ENCODE measurements at regions not wholly inside any gene's neighbourhood (a gene's known extent, or its start where the extent isn't known, plus 50 kb on each side); places are given as distances from the start of the nearest gene placed in this dataset.
A peak's percentile ranks its signal among the peaks of the same experiment; 100 is the strongest.

DNA sequence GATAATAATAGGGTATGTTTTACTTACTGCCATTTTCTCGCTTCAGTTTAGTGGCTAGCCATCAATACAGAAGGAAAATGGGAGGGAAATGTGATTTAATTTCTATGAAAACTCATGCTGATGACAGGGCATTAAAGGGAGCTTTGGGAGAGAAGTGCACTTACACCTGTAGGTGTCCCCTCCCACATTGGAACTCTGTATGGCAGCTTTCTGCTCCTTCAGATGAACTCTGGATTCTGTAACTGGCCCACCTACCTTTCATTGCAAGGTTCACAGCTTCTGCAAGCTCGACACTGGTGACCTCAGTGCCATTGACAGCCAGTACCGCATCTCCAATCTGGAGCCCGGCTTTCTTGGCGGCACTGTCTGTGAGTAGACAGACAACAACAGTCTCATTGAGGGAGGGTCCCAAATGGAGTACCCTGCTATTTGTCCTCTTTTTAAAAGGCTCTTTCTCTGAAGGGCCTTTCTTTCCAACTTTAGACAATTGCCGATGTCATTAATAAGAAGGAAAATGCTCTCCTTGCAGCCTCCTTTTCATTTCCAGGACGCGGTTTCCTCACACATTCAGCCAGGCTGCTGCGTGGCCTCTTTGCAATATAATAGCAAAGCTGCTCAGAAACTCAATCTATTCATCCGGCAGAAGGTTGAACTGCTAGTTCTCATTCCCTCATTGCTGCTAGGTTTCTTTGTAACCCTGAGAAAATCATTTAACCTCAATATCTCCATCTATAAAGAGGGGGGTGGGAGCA is 63.6 kb downstream of the NUDT12 start:
- DNase-seq (ENCODE audit: low spot score) = no peak

DNA sequence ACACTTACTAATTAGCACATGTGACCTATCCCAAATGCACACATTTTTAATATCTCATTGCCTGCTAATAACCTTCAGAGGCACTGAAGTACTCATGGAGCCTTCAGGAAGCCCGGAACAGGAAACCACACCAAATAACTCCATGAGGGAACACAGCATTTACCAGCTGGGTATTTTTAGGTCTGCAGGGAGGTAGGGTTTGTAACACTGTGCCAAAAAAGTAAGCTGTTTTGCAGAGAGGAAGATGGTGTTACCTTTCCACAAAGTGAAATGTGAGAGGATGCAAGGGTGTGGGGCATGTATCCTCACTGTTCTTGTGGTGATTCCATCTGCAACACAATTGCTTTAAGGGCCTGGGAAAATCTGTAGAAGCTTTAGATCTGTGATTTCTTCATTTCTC is 64.4 kb downstream of the NUDT12 start:
- no peak for DNase-seq (ENCODE audit: low spot score)

DNA sequence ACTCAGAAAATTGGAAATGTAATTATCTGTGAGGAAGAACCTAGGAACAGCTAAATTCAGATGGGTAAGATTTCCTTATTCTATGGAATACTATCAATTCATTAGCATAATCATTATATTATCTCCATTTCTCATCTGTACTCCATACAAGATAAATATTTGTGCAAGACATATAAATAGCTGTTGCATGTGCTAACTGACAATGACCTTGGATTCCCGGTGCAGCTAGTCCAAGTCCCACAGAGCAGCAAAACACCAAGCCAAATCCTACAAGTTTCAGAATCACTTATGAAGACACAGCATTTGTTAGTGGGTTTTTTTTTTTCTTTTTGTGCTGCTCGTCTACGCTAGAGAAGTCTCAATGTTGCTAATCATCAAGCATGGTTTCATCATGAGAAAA is 64.8 kb downstream of the NUDT12 start:
- no peak for DNase-seq (ENCODE audit: low spot score)

DNA sequence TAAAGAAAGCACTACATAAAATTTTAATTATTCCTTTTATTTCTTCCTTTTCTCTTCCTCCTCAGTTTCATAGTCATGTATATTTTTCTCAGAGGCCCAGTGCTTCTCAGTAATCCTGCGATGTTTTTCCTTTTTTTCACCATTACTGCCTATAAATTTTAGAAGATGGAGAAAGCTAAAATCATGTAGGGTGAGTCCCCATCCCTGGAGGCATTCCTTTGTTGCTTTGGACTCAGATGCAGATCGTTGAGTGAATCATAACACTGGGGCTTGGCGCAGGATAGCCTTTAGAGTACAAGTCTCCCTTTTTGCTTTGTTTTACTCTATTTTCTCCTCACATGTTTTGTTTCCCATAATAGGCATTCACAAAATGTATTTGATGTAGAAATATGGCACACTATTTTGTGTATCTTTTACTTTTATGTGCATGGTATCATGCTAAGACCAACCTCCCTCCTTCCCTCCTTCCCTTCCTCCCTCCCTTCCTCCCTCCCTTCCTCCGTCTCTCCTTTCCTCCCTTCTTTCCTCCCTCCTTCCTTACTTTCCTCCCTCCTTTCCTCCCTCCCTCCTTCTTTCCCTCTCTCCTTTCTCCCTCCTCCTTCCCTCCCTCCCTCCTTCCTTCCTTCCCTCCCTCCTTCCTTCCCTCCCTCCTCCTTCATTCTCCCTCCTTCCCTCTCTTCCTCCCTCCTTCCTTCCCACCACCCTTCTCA is 72.4 kb downstream of the NUDT12 start:
- no peak for DNase-seq (ENCODE audit: low spot score)

DNA sequence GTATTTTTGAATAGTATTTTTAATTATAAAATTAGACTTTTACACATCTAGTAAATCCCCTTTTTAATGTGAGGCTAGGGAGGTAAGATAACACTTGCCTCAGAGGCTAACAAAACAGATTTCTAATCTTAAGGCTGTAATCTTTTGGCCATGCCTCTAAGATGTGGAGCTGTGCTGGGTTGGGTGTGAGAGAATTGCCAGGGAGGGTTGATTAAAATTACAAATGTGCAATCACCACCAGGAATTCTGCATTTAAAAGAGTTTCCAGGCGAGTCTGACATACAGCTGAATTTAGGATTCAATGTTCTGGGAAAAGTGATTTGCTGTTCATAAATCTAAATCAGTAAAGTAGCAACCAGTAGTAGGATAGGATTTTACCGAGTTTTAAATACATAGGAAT is 73.3 kb downstream of the NUDT12 start:
- DNase-seq (ENCODE audit: low spot score) = no peak

DNA sequence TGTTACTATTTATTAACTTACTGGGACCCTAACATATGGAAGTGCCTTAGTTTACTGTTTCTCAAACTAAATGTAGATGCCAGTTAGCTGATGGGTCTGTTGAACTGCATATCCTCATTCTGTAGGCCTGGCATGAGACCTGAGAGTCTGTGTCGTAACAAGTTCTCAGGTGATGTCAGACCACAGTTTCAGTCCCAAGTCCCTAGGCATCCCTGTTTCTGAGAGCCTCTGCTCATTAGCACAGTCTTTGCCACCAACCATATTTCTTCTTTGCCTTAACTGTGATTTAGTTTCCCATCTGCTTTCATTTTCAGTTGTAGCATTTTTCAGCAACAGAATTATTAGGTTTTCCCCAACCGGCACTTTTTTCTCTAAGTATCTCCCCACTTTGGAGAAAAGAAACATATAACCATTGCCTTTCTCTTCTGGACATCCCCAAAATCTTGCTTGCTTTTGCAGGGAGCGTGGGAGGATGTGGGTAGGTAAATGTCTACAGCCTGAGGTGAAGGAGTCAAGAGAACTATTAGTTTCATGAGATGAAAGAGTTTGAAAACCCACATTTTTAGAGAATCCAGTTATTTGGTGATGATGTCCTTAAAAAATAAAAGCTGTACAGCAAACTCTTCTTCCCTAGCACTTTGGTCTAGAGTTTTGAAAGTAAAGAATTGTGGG is 74.6 kb downstream of the NUDT12 start:
- DNase-seq (ENCODE audit: low spot score) = no peak

DNA sequence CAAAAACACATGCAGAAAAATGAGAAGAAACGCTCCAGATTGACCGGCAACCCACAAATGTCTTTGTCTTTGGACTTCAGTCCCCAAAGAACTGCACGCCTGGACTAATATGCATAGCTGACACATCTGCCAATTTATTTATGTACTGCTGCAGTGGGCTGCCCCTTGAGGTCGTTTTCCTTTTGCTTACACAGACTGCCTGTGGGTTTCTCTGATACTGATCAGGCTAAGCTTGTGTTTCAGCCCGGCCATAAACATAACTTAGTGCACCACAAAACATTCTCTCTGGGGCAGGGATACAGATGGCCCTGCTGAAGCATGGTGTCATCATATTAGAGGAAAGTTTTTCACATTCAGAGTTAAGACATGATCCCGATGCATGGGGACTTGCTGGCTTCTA is 75.4 kb downstream of the NUDT12 start:
- no peak for DNase-seq (ENCODE audit: low spot score)

DNA sequence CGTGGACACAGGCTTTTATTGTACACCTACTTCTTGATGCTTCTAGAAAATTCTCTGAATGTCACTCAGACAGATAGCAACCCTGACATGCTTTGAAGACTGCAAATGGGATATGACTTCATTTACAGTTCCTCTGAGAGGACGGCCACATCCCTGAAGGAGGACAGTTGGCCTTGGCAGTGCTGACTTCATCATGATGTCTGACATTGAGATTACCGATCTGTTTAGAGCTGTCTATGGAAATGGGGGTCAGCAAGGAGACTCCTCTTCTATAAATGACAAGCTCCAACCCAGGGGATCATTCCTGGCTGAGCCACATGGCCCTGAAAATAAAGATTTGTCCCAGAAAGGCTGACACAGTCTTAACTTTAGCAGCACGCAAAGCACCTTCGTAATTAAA is 75.8 kb downstream of the NUDT12 start:
- DNase-seq (ENCODE audit: low spot score) = no peak

DNA sequence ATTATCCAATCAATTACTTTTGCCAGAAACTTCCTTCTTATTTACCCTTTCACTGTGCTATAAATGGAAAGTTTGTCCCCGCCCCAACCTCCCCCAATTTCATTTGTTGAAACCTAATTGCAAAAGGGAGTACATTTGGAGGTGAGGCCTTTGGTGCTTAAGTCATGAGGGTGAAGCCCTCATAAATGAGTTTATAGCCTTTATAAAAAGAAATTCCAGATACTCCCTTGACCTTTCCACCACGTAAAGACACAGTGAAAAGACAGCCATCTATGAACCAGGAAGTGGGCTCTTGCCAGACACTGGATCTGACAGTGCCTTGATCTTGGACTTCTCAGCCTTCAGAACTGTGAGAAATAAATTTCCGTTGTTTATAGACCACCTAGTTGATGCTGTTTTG is 82.3 kb downstream of the NUDT12 start:
- no peak for DNase-seq (ENCODE audit: low spot score)

DNA sequence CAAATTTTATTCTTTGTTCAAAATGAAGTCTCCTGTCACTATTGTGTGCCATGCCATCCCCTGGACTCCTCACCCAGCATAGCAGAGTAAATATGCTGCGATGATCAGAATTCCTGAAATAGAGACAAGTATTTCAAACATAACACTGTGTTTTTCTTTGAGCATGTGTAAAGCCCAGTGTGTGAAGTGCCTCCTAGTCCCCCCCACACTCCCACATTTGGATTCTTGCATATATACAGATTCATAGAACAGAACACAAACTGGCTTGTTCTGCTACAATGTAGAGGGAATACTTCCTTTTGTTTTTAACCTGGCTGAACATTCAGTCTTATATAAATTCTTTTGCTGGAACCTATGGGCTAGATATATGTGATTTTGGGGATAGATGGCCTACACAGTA is 84.9 kb downstream of the NUDT12 start:
- no peak for DNase-seq (ENCODE audit: low spot score)

DNA sequence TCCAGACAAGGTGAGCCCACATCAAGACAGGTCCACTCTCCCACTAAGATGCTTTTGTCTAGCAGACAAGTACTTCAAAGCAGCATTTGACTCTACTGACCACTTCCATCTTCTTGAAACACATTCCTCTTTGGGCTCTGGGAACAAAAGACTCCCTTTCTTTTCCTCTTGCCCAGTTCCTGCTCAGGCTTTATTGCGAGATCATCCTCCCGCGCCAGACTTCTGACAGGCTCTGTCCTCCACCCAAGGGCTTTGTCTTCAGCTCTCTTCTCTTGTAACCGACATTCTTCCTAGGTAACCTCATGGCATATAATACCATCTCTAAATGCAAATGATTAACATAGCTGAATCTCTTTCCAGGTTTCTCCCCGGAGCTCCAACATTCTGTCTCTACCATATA is 85.8 kb downstream of the NUDT12 start:
- no peak for DNase-seq (ENCODE audit: low spot score)

DNA sequence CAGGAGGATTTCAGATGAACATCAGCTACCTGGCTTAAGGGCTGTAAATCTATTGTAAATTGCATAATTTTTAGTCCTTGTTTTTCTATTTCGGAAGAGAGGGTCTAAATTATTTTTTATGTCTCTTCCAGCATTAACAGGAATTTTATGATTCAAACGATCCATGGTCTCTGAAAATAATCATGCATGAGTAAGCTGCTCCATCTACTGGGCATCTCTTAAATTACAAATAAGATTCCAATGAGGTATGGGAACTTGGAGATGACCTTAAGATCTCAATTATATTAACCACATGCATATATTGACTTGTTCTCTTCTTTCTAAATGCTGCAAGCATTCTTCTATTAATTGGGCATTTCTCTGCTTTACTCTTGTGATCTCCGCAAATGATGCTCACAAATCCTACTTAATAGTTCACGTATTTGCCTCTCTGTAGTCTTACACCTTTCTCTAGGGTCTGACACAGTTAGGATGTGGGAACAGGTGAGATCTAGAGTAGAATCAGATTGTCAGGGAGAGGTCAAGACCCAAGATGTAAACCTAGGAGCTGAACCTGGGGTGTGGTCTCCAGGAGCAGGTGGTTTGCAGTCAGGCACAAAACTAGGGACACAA is 86.9 kb downstream of the NUDT12 start:
- peak; percentile 59 for DNase-seq (ENCODE audit: low spot score)

DNA sequence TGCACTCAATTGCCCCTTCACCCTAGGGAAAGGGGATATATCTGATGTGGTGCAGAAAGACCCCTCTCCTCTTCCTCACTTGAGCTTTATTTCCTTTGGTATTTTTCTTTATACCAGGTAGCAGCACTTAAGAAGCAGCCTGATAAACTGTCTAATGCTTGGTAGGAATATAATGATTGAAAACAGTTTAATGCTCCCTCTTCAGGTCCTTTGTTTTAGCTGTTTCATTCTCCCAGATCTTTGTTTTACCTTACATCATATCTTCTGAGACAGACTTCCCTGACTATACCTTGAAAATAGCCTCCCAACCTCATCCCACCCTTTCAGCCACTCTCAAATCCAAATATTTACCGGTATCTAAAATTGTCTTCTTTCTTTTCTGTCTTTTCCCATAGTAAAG is 87.9 kb downstream of the NUDT12 start:
- no peak for DNase-seq (ENCODE audit: low spot score)

DNA sequence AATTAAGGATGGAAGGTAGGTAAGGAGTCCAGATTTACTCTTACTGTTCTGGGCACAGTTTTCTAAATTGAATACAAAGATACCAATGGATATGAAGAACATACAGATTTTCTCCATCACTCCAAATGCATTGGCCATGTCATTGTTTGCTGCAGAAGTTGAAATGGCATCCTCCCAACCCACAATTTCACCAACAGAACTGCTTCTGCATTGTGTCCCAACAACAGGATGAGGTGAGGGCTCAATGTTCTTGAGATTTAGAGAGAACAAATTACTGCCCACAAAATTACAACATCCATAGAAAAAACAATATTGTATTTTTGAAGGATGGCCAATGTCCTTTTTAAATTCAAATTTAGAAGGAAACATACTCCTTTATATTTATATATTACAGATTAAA is 88.9 kb downstream of the NUDT12 start:
- DNase-seq (ENCODE audit: low spot score) = no peak

DNA sequence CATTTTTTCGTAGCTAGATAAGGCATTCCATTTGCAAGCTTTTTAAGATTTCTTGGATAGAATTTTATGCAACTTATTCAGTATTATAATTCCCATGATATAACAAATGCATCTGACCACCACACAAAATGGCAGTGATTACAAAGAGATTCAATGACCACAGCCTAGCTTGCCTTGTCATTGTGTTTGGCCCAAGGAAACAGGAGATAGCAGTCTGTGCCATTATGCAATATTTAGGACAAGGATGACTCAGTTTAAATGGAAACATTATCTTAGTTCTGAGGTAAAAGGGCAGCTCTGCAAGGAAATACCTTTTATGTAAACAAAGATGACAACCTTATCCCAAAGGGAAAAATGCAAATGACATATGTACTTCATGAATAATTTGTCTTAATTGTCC is 89.8 kb downstream of the NUDT12 start:
- DNase-seq (ENCODE audit: low spot score) = no peak

DNA sequence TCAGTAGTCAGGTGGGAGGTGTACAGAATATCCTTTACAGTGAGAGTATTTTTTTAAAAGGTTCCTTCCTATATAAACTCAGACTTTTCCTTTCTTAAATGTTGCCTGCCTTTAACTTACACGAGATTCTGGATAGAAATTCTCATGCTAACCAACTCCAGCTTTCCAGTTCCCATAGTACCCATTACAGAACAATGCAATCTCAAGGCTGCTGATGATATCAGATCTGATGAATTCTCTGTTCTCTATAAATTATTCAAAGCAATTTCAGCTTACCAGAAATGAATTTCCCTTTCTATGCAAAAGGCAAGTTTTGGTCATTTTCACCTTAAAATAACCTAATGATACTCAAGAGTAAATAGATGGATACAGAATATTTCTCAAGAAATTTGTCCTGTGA is 90.3 kb downstream of the NUDT12 start:
- no peak for DNase-seq (ENCODE audit: low spot score)

DNA sequence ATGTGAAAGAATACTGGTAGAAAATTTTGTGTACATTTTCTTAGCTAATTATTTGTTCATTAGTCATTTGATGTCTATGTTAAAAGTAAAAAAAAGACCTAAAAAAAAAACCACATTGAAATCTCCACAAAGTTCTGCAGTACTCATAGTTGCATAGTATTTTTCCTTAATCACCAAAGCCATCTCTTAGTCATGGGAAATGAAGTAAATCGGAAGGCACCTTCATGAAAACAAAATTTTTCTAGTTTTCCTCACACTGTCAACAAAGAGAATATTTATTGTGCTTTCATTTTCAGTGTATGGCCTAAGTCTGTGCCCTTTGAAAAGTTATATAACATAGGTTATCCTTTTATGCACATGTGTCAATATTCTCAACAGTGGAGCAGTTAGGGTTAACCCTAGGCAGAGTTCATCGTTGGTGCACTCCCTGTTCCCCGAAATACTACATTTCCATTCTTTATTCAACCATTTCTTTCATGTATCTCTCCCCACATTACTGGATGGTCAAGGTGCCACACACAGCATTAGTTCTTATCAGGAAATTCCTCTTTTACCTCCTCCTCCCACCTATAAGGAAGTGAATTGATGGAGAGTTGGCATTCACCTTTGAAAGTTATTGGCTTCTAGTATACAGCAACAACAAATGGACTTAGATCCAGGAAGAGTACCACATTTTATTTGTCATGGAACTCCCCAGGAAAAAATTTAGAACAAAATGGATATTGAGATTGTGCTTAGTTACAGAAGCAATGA is 93.1 kb downstream of the NUDT12 start:
- DNase-seq (ENCODE audit: low spot score) = no peak

DNA sequence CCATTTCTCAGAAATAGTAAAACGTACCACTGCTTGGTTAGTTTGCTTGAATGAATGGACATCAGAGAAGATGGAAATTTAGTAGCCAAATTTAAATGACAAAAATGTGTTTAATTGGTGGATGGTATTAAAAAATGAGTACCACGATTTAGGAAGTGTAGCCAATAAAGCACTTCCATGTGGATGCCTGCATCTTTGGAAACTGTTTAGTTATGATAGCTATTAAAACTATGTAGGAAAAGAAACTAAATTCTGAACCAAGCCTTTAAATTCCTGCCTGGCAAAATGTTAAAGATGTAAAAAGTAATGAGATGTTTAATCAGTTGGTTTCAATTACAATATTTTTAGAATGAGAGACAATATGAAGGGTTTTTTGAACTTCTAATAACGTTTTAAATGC is 94.8 kb downstream of the NUDT12 start:
- no peak for DNase-seq (ENCODE audit: low spot score)

DNA sequence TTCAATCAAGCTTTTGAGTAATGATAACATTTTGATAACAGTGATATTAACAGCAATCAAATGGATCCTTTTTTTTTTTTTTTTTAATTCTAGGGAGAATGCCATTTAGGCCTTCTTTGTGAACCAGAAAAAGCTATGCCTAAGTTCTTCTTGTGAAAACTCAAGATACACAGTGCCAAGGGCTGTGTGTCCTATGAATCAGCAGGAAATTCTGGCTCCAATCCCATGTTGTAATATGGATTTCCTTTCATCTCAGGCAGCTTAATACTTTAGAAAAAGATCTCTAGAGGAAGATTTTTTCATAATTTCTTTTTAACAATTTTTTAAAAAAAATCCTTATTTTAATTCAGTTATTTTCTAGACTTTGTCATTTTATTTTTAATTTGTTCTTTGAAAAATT is 96.1 kb downstream of the NUDT12 start:
- DNase-seq (ENCODE audit: low spot score) = no peak

DNA sequence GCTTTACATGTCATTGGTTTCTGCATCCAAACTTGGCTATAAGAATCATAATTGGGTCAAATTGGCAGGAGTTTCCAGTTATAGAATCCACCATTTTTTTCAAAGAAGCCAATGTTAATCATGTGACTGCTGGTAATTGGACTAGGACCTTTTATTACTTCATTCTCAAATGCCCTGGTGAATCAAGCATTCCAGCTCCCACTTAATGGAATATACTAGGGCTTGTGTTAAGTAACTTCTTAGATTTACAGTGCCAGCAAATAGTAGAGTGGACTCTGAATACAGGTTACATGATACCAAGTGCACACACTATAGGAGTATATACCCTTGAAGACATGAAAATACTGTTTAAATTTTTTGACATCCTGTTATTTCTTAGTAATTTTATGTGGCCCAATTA is 96.7 kb downstream of the NUDT12 start:
- DNase-seq (ENCODE audit: low spot score) = no peak

DNA sequence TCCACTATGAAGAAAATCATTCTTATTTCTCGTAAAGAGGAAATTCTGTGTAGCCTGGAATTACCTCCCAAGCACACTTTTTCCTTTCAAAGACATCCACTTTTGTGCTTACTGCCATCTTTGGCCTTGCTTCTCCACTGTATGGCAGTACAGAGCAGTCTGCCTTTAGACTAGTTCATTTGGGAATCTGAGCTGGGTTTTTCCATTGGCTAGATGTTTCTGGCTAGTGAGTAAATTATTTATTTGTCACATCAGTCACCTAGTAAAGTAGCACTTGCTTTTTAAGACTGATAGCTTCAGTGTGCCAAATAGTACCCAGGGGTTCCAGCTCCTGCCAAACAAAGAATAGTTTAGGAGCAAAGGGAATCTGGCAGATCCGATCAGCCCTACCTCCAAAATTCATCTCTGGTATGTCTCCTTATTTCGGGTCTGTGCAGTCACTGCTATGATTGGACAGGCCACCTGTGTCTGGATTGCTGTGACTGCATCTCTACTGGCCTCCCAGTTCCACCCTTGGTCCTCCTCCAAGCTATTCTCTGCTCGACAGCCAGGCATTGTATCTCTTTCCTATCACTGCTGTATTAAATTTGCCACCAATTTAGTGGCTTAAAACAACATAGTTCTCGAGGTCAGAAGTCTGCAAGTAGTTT is 97.6 kb downstream of the NUDT12 start:
- no peak for DNase-seq (ENCODE audit: low spot score)

DNA sequence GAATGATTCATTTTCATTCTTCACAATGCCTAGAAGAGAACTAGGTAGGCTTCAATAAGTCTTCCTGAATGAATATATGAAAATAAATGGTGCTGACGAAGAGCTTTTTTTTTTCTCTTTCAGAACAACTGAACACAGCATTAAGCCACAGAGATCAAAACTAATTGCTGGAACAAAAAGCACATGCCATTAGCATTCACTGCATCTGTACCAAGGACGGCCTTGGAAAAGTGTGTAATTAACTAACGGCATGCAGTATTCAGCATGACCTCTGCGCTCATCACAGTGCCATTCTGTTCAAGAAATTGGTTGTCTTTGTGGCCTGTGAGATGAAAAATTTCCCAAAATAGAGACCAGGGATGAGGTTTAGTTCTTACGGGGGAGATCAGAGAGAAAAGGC is 99.3 kb downstream of the NUDT12 start:
- DNase-seq (ENCODE audit: low spot score) = no peak
